ENCODE measurements at regions not wholly inside any gene's neighbourhood (a gene's known extent, or its start where the extent isn't known, plus 50 kb on each side); places are given as distances from the start of the nearest gene placed in this dataset.

GRCh38 chr15:70190965-70191364, 93.2 kb upstream of the TLE3 start:
- no peak for TF ChIP-seq CTCF (IDR thresholded peaks at IDR 0.05)

GRCh38 chr15:70189826-70190695, 92.3 kb upstream of the TLE3 start:
- no peak for TF ChIP-seq CTCF (IDR thresholded peaks at IDR 0.05)

- TF ChIP-seq CTCF (IDR thresholded peaks at IDR 0.05) = no peak
Measured at GRCh38 chr15:70188286-70188685, 90.6 kb upstream of the TLE3 start.

- TF ChIP-seq CTCF (IDR thresholded peaks at IDR 0.05) = no peak
Measured at GRCh38 chr15:70187331-70187730, 89.6 kb upstream of the TLE3 start.

- TF ChIP-seq CTCF (IDR thresholded peaks at IDR 0.05) = no peak
Measured at GRCh38 chr15:70186152-70186551, 88.4 kb upstream of the TLE3 start.

- no peak for TF ChIP-seq CTCF (IDR thresholded peaks at IDR 0.05)
Measured at GRCh38 chr15:70185251-70185711, 87.6 kb upstream of the TLE3 start.

GRCh38 chr15:70182858-70183695, 85.4 kb upstream of the TLE3 start:
- TF ChIP-seq CTCF (IDR thresholded peaks at IDR 0.05) = no peak

Measured in LNCAP (cell line).